HL-60 (cell line): ENCODE measurements at regions not wholly inside any gene's neighbourhood (a gene's known extent, or its start where the extent isn't known, plus 50 kb on each side); places are given as distances from the start of the nearest gene placed in this dataset.

Experiments used
- DNase-seq, 2 experiments: peaks; one replicate each; pipeline ENCODE4 v3.0.0-alpha.2; 2010 to 2020; ENCODE audit warnings: low read depth in 1 of 2, low spot score in 1 of 2
- H3K27ac ChIP-seq: fragments of 250-450 bp; sonication (Bioruptor Pico); replicated peaks from 2 replicates; pipeline ENCODE4 v1.5.1; 2020; ENCODE audit warnings: mild to moderate bottlenecking, moderate library complexity
- H3K27me3 ChIP-seq: fragments of 250-450 bp; sonication (Bioruptor Pico); 2 replicates; pipeline ENCODE4 v1.5.1; 2021; ENCODE audit warnings: mild to moderate bottlenecking, moderate library complexity; ENCODE audit not compliant: insufficient read depth, poor library complexity, severe bottlenecking
- H3K4me3 ChIP-seq: replicated peaks from 2 replicates; pipeline ENCODE4 v1.5.1; 2011; ENCODE audit warnings: mild to moderate bottlenecking, control low read depth, low read length; ENCODE audit not compliant: insufficient read depth
- GABPA ChIP-seq: IDR thresholded peaks from 2 replicates; pipeline ENCODE4 v1.6.1; 2012; ENCODE audit warnings: low read depth
- POLR2AphosphoS5 ChIP-seq: IDR thresholded peaks from 2 replicates; pipeline ENCODE4 v1.6.1; 2012; ENCODE audit warnings: low read depth
- SPI1 ChIP-seq: IDR thresholded peaks from 2 replicates; pipeline ENCODE4 v1.6.1; 2012; ENCODE audit warnings: low read depth, mild to moderate bottlenecking, borderline replicate concordance
- TF ChIP-seq, protein P1 (sequence below): IDR thresholded peaks from 2 replicates; pipeline ENCODE4 v1.6.1; 2012; ENCODE audit warnings: low read depth; ENCODE audit not compliant: insufficient replicate concordance
- TF ChIP-seq, protein P2 (sequence below): IDR thresholded peaks from one replicate; pipeline ENCODE4 v1.5.1; 2011; ENCODE audit warnings: low read length, control low read depth, inconsistent platforms; ENCODE audit not compliant: insufficient read depth

DNA sequence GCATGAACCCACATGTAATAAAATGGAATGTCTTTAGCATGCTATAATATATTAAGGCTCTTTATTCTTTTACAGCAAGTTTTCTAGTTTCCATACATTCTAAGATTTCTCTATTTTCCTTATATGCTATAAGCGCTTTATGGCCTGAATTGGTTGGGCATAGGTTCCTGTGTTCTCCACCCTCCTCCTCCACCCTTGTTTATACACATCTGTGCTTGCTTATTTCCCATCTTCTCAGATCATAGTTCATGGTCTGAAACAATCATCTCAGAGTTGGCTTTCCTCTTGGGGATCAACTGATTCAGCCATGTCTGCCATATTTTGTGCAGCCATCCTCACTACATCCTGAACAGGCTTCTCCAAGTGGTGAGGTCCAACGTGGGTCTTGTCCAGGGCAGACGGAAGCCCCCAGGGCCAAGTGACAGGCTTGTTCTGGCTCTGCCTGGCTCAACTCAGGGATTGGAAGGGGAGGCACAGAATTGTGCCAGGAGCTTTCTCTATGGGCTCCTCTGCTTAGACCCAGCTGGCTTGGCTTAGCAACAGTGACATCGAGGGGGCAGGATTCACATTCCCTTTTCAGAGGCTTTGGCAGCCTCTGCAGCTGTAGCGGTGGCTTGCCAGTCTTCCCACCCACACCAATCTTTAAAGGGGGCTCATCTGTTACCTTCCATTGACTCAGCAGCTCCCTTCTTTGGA is 327.3 kb downstream of the PTEN start:
- TF ChIP-seq POLR2AphosphoS5 (no peak), GABPA (no peak), SPI1 (no peak)
- DNase-seq, result no peak
- Histone ChIP-seq H3K4me3 (no peak overlapping the region), H3K27me3 (no peaks in the 10 kb centered on the region), H3K27ac (no peak overlapping the region)

DNA sequence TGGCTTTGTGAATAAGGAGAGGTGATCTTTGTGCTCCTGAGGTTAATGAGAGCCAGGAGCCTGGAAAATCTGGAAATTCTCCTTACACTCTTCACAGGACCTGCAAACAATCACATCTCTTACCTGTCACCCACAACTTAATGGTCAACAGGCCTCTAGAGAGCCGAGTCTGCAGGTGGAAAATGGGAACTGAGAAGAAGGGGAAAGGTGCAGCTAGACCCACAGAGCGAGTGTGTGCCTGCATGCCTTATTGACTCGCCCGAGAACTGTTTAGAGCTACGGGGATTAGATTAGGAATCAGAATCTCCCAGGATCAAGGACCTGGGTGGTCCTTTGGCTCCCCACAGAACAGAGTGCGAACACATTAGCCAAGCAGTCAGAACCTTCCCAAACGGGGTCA is 329.6 kb downstream of the PTEN start:
- TF ChIP-seq, protein P1, sequence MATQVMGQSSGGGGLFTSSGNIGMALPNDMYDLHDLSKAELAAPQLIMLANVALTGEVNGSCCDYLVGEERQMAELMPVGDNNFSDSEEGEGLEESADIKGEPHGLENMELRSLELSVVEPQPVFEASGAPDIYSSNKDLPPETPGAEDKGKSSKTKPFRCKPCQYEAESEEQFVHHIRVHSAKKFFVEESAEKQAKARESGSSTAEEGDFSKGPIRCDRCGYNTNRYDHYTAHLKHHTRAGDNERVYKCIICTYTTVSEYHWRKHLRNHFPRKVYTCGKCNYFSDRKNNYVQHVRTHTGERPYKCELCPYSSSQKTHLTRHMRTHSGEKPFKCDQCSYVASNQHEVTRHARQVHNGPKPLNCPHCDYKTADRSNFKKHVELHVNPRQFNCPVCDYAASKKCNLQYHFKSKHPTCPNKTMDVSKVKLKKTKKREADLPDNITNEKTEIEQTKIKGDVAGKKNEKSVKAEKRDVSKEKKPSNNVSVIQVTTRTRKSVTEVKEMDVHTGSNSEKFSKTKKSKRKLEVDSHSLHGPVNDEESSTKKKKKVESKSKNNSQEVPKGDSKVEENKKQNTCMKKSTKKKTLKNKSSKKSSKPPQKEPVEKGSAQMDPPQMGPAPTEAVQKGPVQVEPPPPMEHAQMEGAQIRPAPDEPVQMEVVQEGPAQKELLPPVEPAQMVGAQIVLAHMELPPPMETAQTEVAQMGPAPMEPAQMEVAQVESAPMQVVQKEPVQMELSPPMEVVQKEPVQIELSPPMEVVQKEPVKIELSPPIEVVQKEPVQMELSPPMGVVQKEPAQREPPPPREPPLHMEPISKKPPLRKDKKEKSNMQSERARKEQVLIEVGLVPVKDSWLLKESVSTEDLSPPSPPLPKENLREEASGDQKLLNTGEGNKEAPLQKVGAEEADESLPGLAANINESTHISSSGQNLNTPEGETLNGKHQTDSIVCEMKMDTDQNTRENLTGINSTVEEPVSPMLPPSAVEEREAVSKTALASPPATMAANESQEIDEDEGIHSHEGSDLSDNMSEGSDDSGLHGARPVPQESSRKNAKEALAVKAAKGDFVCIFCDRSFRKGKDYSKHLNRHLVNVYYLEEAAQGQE, result no peak
- TF ChIP-seq SPI1, result no peak
- TF ChIP-seq GABPA, result no peak
- TF ChIP-seq, protein P2, sequence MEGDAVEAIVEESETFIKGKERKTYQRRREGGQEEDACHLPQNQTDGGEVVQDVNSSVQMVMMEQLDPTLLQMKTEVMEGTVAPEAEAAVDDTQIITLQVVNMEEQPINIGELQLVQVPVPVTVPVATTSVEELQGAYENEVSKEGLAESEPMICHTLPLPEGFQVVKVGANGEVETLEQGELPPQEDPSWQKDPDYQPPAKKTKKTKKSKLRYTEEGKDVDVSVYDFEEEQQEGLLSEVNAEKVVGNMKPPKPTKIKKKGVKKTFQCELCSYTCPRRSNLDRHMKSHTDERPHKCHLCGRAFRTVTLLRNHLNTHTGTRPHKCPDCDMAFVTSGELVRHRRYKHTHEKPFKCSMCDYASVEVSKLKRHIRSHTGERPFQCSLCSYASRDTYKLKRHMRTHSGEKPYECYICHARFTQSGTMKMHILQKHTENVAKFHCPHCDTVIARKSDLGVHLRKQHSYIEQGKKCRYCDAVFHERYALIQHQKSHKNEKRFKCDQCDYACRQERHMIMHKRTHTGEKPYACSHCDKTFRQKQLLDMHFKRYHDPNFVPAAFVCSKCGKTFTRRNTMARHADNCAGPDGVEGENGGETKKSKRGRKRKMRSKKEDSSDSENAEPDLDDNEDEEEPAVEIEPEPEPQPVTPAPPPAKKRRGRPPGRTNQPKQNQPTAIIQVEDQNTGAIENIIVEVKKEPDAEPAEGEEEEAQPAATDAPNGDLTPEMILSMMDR, result no peak
- TF ChIP-seq POLR2AphosphoS5, result no peak
- Histone ChIP-seq H3K27ac (no peak overlapping the region), H3K4me3 (no peak overlapping the region), H3K27me3 (no peaks in the 10 kb centered on the region)
- no peak for DNase-seq

DNA sequence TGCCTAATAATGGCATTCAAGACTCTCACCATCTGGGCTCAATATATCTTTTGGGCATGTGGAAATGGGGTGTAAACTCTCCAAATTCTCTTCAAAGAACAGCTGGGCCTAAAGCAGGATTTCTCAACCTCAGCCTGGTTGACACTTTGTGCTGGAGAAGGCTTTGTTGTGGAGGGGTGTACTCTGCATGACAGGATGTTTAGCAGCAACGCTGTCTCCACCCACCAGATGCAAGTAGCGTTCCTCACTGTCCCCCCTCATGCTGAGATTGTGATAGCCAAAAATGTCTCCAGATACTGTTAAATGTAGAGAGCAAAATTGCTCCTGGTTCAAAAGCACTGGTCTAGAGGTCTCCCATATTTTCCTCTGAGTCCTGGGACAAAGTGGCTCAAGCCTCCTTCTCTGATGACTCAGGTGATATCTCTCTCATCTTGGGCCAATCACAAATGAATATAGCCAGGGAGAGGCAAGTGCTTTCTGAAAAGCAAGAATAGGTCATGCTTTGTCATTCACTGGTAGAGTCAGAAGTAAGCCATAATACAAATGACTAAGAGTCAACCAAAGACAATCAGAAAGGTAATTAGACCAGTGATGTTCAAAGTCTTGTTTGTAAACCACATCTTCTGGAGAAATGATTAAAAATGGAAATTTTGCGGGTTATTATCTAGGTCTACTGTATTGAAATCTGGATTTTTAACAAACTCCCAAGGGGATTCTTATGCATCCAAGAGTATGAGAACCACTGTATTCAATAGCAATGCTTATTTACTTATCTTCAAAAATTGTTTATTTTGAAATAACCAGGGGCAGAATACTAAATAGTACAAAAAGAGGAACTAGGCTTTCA is 330.8 kb downstream of the PTEN start:
- TF ChIP-seq POLR2AphosphoS5 (no peak), GABPA (no peak), SPI1 (no peak)
- TF ChIP-seq, protein P2, result no peak
- TF ChIP-seq, protein P1, result no peak
- DNase-seq, result no peak
- H3K4me3 ChIP-seq, result no peak overlapping the region
- no peak overlapping the region for H3K27ac ChIP-seq
- H3K27me3 ChIP-seq, result no peaks in the 10 kb centered on the region

DNA sequence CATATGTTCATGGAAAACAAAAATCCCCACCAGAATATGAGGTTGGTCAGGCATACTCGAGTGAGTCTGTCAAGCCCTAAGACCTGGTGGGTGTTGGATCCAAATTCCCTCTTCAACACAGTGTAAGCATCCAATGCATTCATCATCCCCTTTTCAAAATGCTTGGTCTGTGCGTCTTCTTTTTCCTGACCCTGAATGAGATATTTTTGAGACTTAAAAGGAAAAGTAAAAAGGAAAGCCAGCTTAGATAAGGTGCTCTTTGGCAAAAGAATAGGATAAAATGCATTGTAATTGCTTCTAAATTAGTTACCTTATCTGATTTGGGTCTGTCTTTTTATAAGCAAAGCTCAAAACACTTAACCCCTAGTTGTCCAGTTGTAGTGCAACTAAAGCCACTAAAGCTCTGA is 331.5 kb downstream of the PTEN start:
- Histone ChIP-seq H3K27ac (no peak overlapping the region), H3K4me3 (no peak overlapping the region), H3K27me3 (no peaks in the 10 kb centered on the region)
- TF ChIP-seq, protein P1, result no peak
- TF ChIP-seq GABPA, result no peak
- no peak for TF ChIP-seq SPI1
- TF ChIP-seq, protein P2, result no peak
- no peak for TF ChIP-seq POLR2AphosphoS5
- DNase-seq, result no peak
